Activated CD4-positive, alpha-beta T cell treated with anti-CD3 and anti-CD28 coated beads, Interleukin-2, amount 50 U/mL, for 48 hours (primary cell): ENCODE measurements at regions not wholly inside any gene's neighbourhood (a gene's known extent, or its start where the extent isn't known, plus 50 kb on each side); places are given as distances from the start of the nearest gene placed in this dataset.

Experiments
- DNase-seq, 2 experiments: peaks; one replicate each; pipeline ENCODE4 v3.0.0-alpha.2; 2020

GRCh38 chr17:69960755-69961154, 114.3 kb upstream of the KCNJ16 start:
- no peak for DNase-seq

GRCh38 chr17:69961501-69962145, 113.4 kb upstream of the KCNJ16 start:
- no peak for DNase-seq

GRCh38 chr17:69962436-69962995, 112.5 kb upstream of the KCNJ16 start:
- no peak for DNase-seq

- no peak for DNase-seq
Observed at GRCh38 chr17:69967910-69968411, 107.1 kb upstream of the KCNJ16 start.

- no peak for DNase-seq
Observed at GRCh38 chr17:69969897-69970296, 105.1 kb upstream of the KCNJ16 start.

GRCh38 chr17:69972251-69972650, 102.8 kb upstream of the KCNJ16 start:
- no peak for DNase-seq

GRCh38 chr17:69975808-69976207, 99.2 kb upstream of the KCNJ16 start:
- no peak for DNase-seq

GRCh38 chr17:69978056-69978646, 96.9 kb upstream of the KCNJ16 start:
- DNase-seq = no peak

GRCh38 chr17:69981441-69981840, 93.6 kb upstream of the KCNJ16 start:
- no peak for DNase-seq

- no peak for DNase-seq
Observed at GRCh38 chr17:69995476-69995875, 79.5 kb upstream of the KCNJ16 start.

- no peak for DNase-seq
Observed at GRCh38 chr17:69997332-69997731, 77.7 kb upstream of the KCNJ16 start.

- no peak for DNase-seq
Observed at GRCh38 chr17:69999253-69999652, 75.8 kb upstream of the KCNJ16 start.

GRCh38 chr17:70006159-70006558, 68.9 kb upstream of the KCNJ16 start:
- no peak for DNase-seq

- no peak for DNase-seq
Observed at GRCh38 chr17:70011750-70012149, 63.3 kb upstream of the KCNJ16 start.

GRCh38 chr17:70013911-70014310, 61.1 kb upstream of the KCNJ16 start:
- no peak for DNase-seq

GRCh38 chr17:70017112-70017511, 57.9 kb upstream of the KCNJ16 start:
- no peak for DNase-seq

GRCh38 chr17:70017941-70018340, 57.1 kb upstream of the KCNJ16 start:
- DNase-seq = no peak

GRCh38 chr17:70021726-70022125, 53.3 kb upstream of the KCNJ16 start:
- no peak for DNase-seq

GRCh38 chr17:70022175-70022574, 52.9 kb upstream of the KCNJ16 start:
- DNase-seq = no peak

- no peak for DNase-seq
Observed at GRCh38 chr17:70024253-70024652, 50.8 kb upstream of the KCNJ16 start.
